ES-I3 (cell line): ENCODE measurements at regions not wholly inside any gene's neighbourhood (a gene's known extent, or its start where the extent isn't known, plus 50 kb on each side); places are given as distances from the start of the nearest gene placed in this dataset.
"Not testable (repeated sequence)": the region's sequence is repeated elsewhere in the genome, so short reads cannot be mapped to it uniquely, and the experiment has no call there.

ENCODE experiments used
- H3K36me3 ChIP-seq: 2 replicates; pipeline ENCODE4 v1.6.1; 2013; ENCODE audit warnings: mild to moderate bottlenecking, low read length, control low read depth, moderate library complexity; ENCODE audit not compliant: insufficient read depth
- H3K4me1 ChIP-seq: 2 replicates; pipeline ENCODE4 v1.6.1; 2013; ENCODE audit warnings: mild to moderate bottlenecking, control low read depth, low read length; ENCODE audit not compliant: insufficient read depth
- H3K9ac ChIP-seq: 2 replicates; pipeline ENCODE4 v1.6.1; 2013; ENCODE audit warnings: low read depth, mild to moderate bottlenecking, low read length, moderate library complexity
- H3K9me3 ChIP-seq: 2 replicates; pipeline ENCODE4 v1.6.1; 2013; ENCODE audit warnings: mild to moderate bottlenecking, low read length, moderate library complexity; ENCODE audit not compliant: control insufficient read depth, insufficient read depth

- no peaks in the 10 kb centered on the region for H3K36me3 ChIP-seq
- no peaks in the 10 kb centered on the region for H3K9me3 ChIP-seq
- H3K4me1 ChIP-seq = peaks cover 4% of the 10 kb centered on the region
- no peak overlapping the region for H3K9ac ChIP-seq
These were observed 342.5 kb downstream of the TEX29 start for GRCh38 chr13:111662895-111663294.

GRCh38 chr13:111663505-111663904, 343.1 kb downstream of the TEX29 start:
- H3K4me1 ChIP-seq = peaks cover 2% of the 10 kb centered on the region
- H3K36me3 ChIP-seq = no peaks in the 10 kb centered on the region
- H3K9me3 ChIP-seq = no peaks in the 10 kb centered on the region
- H3K9ac ChIP-seq = no peak overlapping the region

GRCh38 chr13:111663953-111664421, 343.5 kb downstream of the TEX29 start:
- no peak overlapping the region for H3K9ac ChIP-seq
- no peaks in the 10 kb centered on the region for H3K4me1 ChIP-seq
- H3K36me3 ChIP-seq = no peaks in the 10 kb centered on the region
- H3K9me3 ChIP-seq = no peaks in the 10 kb centered on the region

GRCh38 chr13:111664696-111665095, 344.3 kb downstream of the TEX29 start:
- H3K9ac ChIP-seq = no peak overlapping the region
- no peaks in the 10 kb centered on the region for H3K4me1 ChIP-seq
- H3K9me3 ChIP-seq = no peaks in the 10 kb centered on the region
- H3K36me3 ChIP-seq = no peaks in the 10 kb centered on the region

- H3K4me1 ChIP-seq = no peaks in the 10 kb centered on the region
- no peak overlapping the region for H3K9ac ChIP-seq
- H3K36me3 ChIP-seq = no peaks in the 10 kb centered on the region
- no peaks in the 10 kb centered on the region for H3K9me3 ChIP-seq
These were observed 345.3 kb downstream of the TEX29 start for GRCh38 chr13:111665691-111666095.

GRCh38 chr13:111666164-111666776, 345.8 kb downstream of the TEX29 start:
- Histone ChIP-seq H3K4me1 (no peaks in the 10 kb centered on the region), H3K9me3 (no peaks in the 10 kb centered on the region), H3K36me3 (no peaks in the 10 kb centered on the region), H3K9ac (no peak overlapping the region)

GRCh38 chr13:111667757-111668156, 347.3 kb downstream of the TEX29 start:
- Histone ChIP-seq H3K36me3 (no peaks in the 10 kb centered on the region), H3K9ac (no peak overlapping the region), H3K4me1 (no peaks in the 10 kb centered on the region), H3K9me3 (no peaks in the 10 kb centered on the region)

GRCh38 chr13:111668451-111668850, 348.0 kb downstream of the TEX29 start:
- Histone ChIP-seq H3K9me3 (no peaks in the 10 kb centered on the region), H3K36me3 (no peaks in the 10 kb centered on the region), H3K9ac (no peak overlapping the region), H3K4me1 (no peaks in the 10 kb centered on the region)

GRCh38 chr13:111672198-111672597, 351.8 kb downstream of the TEX29 start:
- H3K9ac ChIP-seq, H3K9me3 ChIP-seq, H3K36me3 ChIP-seq, H3K4me1 ChIP-seq: not testable (repeated sequence)

GRCh38 chr13:111678120-111678882, 357.9 kb downstream of the TEX29 start:
- not testable (repeated sequence) for H3K4me1 ChIP-seq, H3K36me3 ChIP-seq, H3K9me3 ChIP-seq, H3K9ac ChIP-seq

- not testable (repeated sequence) for H3K9ac ChIP-seq, H3K36me3 ChIP-seq, H3K9me3 ChIP-seq, H3K4me1 ChIP-seq
These were observed 359.2 kb downstream of the TEX29 start for GRCh38 chr13:111679645-111680044.

GRCh38 chr13:111680100-111680499, 359.7 kb downstream of the TEX29 start:
- not testable (repeated sequence) for H3K4me1 ChIP-seq, H3K9me3 ChIP-seq, H3K36me3 ChIP-seq, H3K9ac ChIP-seq

GRCh38 chr13:111692028-111692427, 371.6 kb downstream of the TEX29 start:
- H3K9me3 ChIP-seq, H3K36me3 ChIP-seq, H3K4me1 ChIP-seq, H3K9ac ChIP-seq: not testable (repeated sequence)

- not testable (repeated sequence) for H3K9me3 ChIP-seq, H3K9ac ChIP-seq, H3K36me3 ChIP-seq
These were observed 370.8 kb upstream of the SOX1 start for GRCh38 chr13:111696121-111696520.

GRCh38 chr13:111702059-111702458, 364.9 kb upstream of the SOX1 start:
- H3K36me3 ChIP-seq, H3K9ac ChIP-seq, H3K4me1 ChIP-seq, H3K9me3 ChIP-seq: not testable (repeated sequence)

More at GRCh38 chr13:111696121-111696520, 370.8 kb upstream of the SOX1 start:
- not testable (repeated sequence) for H3K4me1 ChIP-seq
